Gastroesophageal sphincter (tissue), 4 donors: ENCODE measurements at regions not wholly inside any gene's neighbourhood (a gene's known extent, or its start where the extent isn't known, plus 50 kb on each side); places are given as distances from the start of the nearest gene placed in this dataset.

ENCODE experiments used
- ATAC-seq: fragments of 150-250 bp; one replicate; pipeline ENCODE4 v1.9.1; 2016; ENCODE audit warnings: mild to moderate bottlenecking, moderate library complexity
- H3K27ac ChIP-seq, 4 donors: fragments of 200-600 bp; sonication (generic) in 3 of 4; 1 replicate in 3 of 4; 2 replicates in 1 of 4; pipeline ENCODE4 v1.5.1; 2016 to 2019
- H3K27me3 ChIP-seq: fragments of 200-600 bp; sonication (generic); one replicate; pipeline ENCODE4 v1.5.1; 2019
- H3K36me3 ChIP-seq, 2 donors: fragments of 200-600 bp; sonication (generic); one replicate each; pipeline ENCODE4 v1.5.1; 2019; ENCODE audit warnings: control low read depth in 1 of 2
- H3K4me1 ChIP-seq, 3 donors: fragments of 200-600 bp; sonication (generic); 1 replicate in 2 of 3; 2 replicates in 1 of 3; pipeline ENCODE4 v1.5.1; 2016 to 2019; ENCODE audit warnings: control low read depth in 2 of 3
- H3K4me3 ChIP-seq, 2 donors: fragments of 200-600 bp; sonication (generic); one replicate each; pipeline ENCODE4 v1.5.1; 2019; ENCODE audit warnings: mild to moderate bottlenecking in 1 of 2, moderate library complexity in 1 of 2
- H3K9me3 ChIP-seq, 3 donors: fragments of 200-600 bp; sonication (generic); one replicate each; pipeline ENCODE4 v1.5.1; 2017 to 2019; ENCODE audit warnings: control low read depth in 2 of 3
- CTCF ChIP-seq, 4 experiments: fragments of 200-600 bp in 2 of 4; fragments of 450-650 bp in 2 of 4; sonication (generic) in 1 of 4; IDR thresholded peaks; one replicate each; pipeline ENCODE4 v1.5.1; 2017 to 2019; ENCODE audit warnings: antibody characterized with exemption in 4 of 4, mild to moderate bottlenecking in 2 of 4, moderate library complexity in 2 of 4
- EP300 ChIP-seq: sonication (generic); formaldehyde crosslinking; IDR thresholded peaks from one replicate; pipeline ENCODE4 v1.6.1; 2017; ENCODE audit warnings: antibody characterized with exemption, mild to moderate bottlenecking
- POLR2A ChIP-seq, 2 donors: fragments of 450-650 bp; IDR thresholded peaks; one replicate each; pipeline ENCODE4 v1.6.1; 2017; ENCODE audit warnings: antibody characterized with exemption in 2 of 2, mild to moderate bottlenecking in 2 of 2, moderate library complexity in 1 of 2
- POLR2AphosphoS5 ChIP-seq: sonication (generic); formaldehyde crosslinking; IDR thresholded peaks from one replicate; pipeline ENCODE4 v1.6.1; 2017; ENCODE audit warnings: antibody characterized with exemption
- WGBS, 2 donors: methylation state at CpG; one replicate each; pipeline ENCODE4 v1.1.5; 2018; ENCODE audit warnings: low coverage in 1 of 2; 5-methylcytosine and 5-hydroxymethylcytosine counted together

- no peak for ATAC-seq
- H3K36me3 ChIP-seq: no peaks in the 10 kb centered on the region
- H3K9me3 ChIP-seq: no peaks in the 10 kb centered on the region
- no peak overlapping the region for H3K4me3 ChIP-seq
- WGBS, 2 donors: 82 to 83% methylated on average over 7 to 8 of the region's 13 CpGs
- H3K4me1 ChIP-seq: no peaks in the 10 kb centered on the region
- TF ChIP-seq EP300 (no peak), CTCF (IDR thresholded peaks at IDR 0.05) (no peak), POLR2A (IDR thresholded peaks at IDR 0.05) (no peak), POLR2AphosphoS5 (no peak)
- H3K27me3 ChIP-seq: peaks cover 44% of the 10 kb centered on the region
- no peak overlapping the region for H3K27ac ChIP-seq
These were observed 50.2 kb upstream of the FGF3 start for GRCh38 chr11:69869311-69869939.

GRCh38 chr11:69870766-69871165 lies 51.5 kb upstream of the FGF3 start:
- Histone ChIP-seq H3K27ac (no peak overlapping the region), H3K4me3 (no peak overlapping the region), H3K36me3 (no peaks in the 10 kb centered on the region), H3K27me3 (peaks cover 34% of the 10 kb centered on the region), H3K4me1 (no peaks in the 10 kb centered on the region), H3K9me3 (no peaks in the 10 kb centered on the region)
- 16 to 40% methylated on average over 3 of the region's 3 CpGs for WGBS, 2 donors
- no peak for ATAC-seq
- TF ChIP-seq CTCF (IDR thresholded peaks at IDR 0.05) (no peak), POLR2AphosphoS5 (peak; percentile 25)

- H3K4me3 ChIP-seq: no peak overlapping the region
- ATAC-seq: no peak
- no peaks in the 10 kb centered on the region for H3K4me1 ChIP-seq
- no peak overlapping the region for H3K27ac ChIP-seq
- H3K9me3 ChIP-seq: no peaks in the 10 kb centered on the region
- no peaks in the 10 kb centered on the region for H3K36me3 ChIP-seq
- peaks cover 8% of the 10 kb centered on the region for H3K27me3 ChIP-seq
- WGBS, 2 donors: 81 to 84% methylated on average over 10 to 13 of the region's 15 CpGs
- TF ChIP-seq EP300 (no peak), POLR2A (IDR thresholded peaks at IDR 0.05) (no peak), POLR2AphosphoS5 (no peak), CTCF (IDR thresholded peaks at IDR 0.05) (no peak)
These were observed 54.2 kb upstream of the FGF3 start for GRCh38 chr11:69873166-69874077.

GRCh38 chr11:69874178-69874983 lies 55.2 kb upstream of the FGF3 start:
- no peak overlapping the region for H3K27ac ChIP-seq
- H3K4me3 ChIP-seq: no peak overlapping the region
- no peaks in the 10 kb centered on the region for H3K9me3 ChIP-seq
- H3K27me3 ChIP-seq: peaks cover 12% of the 10 kb centered on the region
- no peaks in the 10 kb centered on the region for H3K4me1 ChIP-seq
- H3K36me3 ChIP-seq: no peaks in the 10 kb centered on the region
- TF ChIP-seq POLR2A (IDR thresholded peaks at IDR 0.05): no peak
- TF ChIP-seq EP300: no peak
- no peak for TF ChIP-seq CTCF (IDR thresholded peaks at IDR 0.05)
- no peak for TF ChIP-seq POLR2AphosphoS5
- WGBS, 2 donors: 76 to 80% methylated on average over 2 to 5 of the region's 22 CpGs
- ATAC-seq: no peak
